OCI-LY7 (cell line): ENCODE measurements at regions not wholly inside any gene's neighbourhood (a gene's known extent, or its start where the extent isn't known, plus 50 kb on each side); places are given as distances from the start of the nearest gene placed in this dataset.

ENCODE experiments used
- BruUV-seq: library from RNA; stranded (reverse); fragments of 400-500 nt; replicated peaks from 2 replicates; lab custom pipeline; 2021; lab: Mats Ljungman, UMichigan
- CTCF ChIA-PET: fragments of 300-600 bp; sonication (Branson Sonifier 250); formaldehyde crosslinking; loops from one replicate; lab custom pipeline; 2022; ENCODE audit warnings: antibody characterized with exemption; ENCODE audit not compliant: unreplicated experiment; lab: Charles Lee
- POLR2A ChIA-PET: fragments of 300-600 bp; sonication (Branson Sonifier 250); formaldehyde crosslinking; loops from one replicate; lab custom pipeline; 2022; ENCODE audit warnings: antibody characterized with exemption; lab: Charles Lee
- DNase-seq: peaks from one replicate; pipeline ENCODE4 v3.0.0-alpha.2; 2015; ENCODE audit warnings: low spot score
- H2AFZ ChIP-seq: fragments of 200-600 bp; sonication (generic), shearing (Covaris generic); 2 replicates; pipeline ENCODE4 v1.6.1; 2014; ENCODE audit warnings: mild to moderate bottlenecking, antibody characterized with exemption, low read length, moderate library complexity
- H3K27ac ChIP-seq: fragments of 200-600 bp; sonication (generic); 2 replicates; pipeline ENCODE4 v1.5.1; 2014; ENCODE audit warnings: mixed run types, low read depth, mild to moderate bottlenecking, moderate library complexity, low read length, inconsistent platforms; ENCODE audit not compliant: poor library complexity, severe bottlenecking
- H3K36me3 ChIP-seq: fragments of 200-600 bp; sonication (generic); 2 replicates; pipeline ENCODE4 v1.6.1; 2014; ENCODE audit warnings: mild to moderate bottlenecking, antibody characterized with exemption, low read length, moderate library complexity, mixed read lengths; ENCODE audit not compliant: insufficient read depth
- H3K4me1 ChIP-seq: fragments of 200-600 bp; sonication (generic); 2 replicates; pipeline ENCODE4 v1.5.1; 2014; ENCODE audit warnings: mild to moderate bottlenecking, low read length; ENCODE audit not compliant: insufficient read depth, poor library complexity, severe bottlenecking
- H3K4me2 ChIP-seq: fragments of 200-600 bp; sonication (generic); 2 replicates; pipeline ENCODE4 v1.6.1; 2014; ENCODE audit warnings: mild to moderate bottlenecking, low read length
- H3K4me3 ChIP-seq: fragments of 200-600 bp; sonication (generic); 2 replicates; pipeline ENCODE4 v1.5.1; 2014; ENCODE audit warnings: mild to moderate bottlenecking, low read depth, low read length; ENCODE audit not compliant: poor library complexity, severe bottlenecking
- H3K79me2 ChIP-seq: fragments of 200-600 bp; sonication (generic); 2 replicates; pipeline ENCODE4 v1.6.1; 2016; ENCODE audit warnings: low read depth, mild to moderate bottlenecking, low read length, moderate library complexity, mixed read lengths; ENCODE audit not compliant: insufficient read depth
- H3K9me2 ChIP-seq: fragments of 200-600 bp; sonication (generic); 2 replicates; pipeline ENCODE4 v1.6.1; 2016; ENCODE audit warnings: mild to moderate bottlenecking, low read length, mixed read lengths; ENCODE audit not compliant: insufficient read depth
- H3K9me3 ChIP-seq: fragments of 200-600 bp; sonication (generic); 2 replicates; pipeline ENCODE4 v1.6.1; 2014; ENCODE audit warnings: mild to moderate bottlenecking, mixed run types, low read length, mixed read lengths
- H4K20me1 ChIP-seq: fragments of 200-600 bp; sonication (generic); 2 replicates; pipeline ENCODE4 v1.6.1; 2014; ENCODE audit warnings: mild to moderate bottlenecking, antibody characterized with exemption, low read length, moderate library complexity, mixed read lengths; ENCODE audit not compliant: insufficient read depth
- EZH2phosphoT487 ChIP-seq: fragments of 200-600 bp; sonication (generic); IDR thresholded peaks from 2 replicates; pipeline ENCODE4 v1.6.1; 2018; ENCODE audit warnings: low read depth, borderline replicate concordance, mild to moderate bottlenecking, mixed run types, antibody characterized with exemption, low read length, moderate library complexity, mixed read lengths
- intact Hi-C: fragments of 100-400 bp; cut with micrococcal nuclease; formaldehyde crosslinking; loops from one replicate; pipeline ENCODE4 v1.10.0; 2022; ENCODE audit not compliant: unreplicated experiment
- TF ChIP-seq, protein P1 (sequence below): fragments of 200-600 bp; sonication (generic); conservative IDR thresholded peaks from 2 replicates; pipeline ENCODE4 v1.5.1; 2014; ENCODE audit warnings: mild to moderate bottlenecking, antibody characterized with exemption, low read length, moderate library complexity, mixed read lengths

DNA sequence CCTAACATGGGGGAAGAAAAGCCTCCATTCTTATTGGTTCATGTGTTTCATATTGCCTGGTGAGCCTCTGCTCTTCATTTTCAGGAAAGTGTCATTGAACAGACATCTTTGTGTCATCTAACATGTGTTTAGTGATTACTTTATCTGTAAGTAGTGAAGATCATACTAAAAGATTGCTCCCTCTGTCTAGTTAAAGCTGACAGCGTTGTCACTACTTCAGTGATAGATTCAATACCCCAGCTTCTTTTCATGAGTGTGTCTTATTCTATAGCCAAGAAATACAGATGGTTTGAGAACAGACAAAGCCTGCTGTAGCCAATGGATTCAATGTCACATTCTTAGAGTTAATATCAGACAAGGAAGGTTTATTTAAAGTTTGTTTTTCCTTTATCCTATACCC, 85.1 kb downstream of the NKX6-1 start:
- H4K20me1 ChIP-seq, result no peaks in the 10 kb centered on the region
- BruUV-seq, result no TSS peak
- H3K9me3 ChIP-seq, result no peaks in the 10 kb centered on the region
- TF ChIP-seq EZH2phosphoT487, result no peak
- TF ChIP-seq, protein P1, sequence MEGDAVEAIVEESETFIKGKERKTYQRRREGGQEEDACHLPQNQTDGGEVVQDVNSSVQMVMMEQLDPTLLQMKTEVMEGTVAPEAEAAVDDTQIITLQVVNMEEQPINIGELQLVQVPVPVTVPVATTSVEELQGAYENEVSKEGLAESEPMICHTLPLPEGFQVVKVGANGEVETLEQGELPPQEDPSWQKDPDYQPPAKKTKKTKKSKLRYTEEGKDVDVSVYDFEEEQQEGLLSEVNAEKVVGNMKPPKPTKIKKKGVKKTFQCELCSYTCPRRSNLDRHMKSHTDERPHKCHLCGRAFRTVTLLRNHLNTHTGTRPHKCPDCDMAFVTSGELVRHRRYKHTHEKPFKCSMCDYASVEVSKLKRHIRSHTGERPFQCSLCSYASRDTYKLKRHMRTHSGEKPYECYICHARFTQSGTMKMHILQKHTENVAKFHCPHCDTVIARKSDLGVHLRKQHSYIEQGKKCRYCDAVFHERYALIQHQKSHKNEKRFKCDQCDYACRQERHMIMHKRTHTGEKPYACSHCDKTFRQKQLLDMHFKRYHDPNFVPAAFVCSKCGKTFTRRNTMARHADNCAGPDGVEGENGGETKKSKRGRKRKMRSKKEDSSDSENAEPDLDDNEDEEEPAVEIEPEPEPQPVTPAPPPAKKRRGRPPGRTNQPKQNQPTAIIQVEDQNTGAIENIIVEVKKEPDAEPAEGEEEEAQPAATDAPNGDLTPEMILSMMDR, result no peak
- no peaks in the 10 kb centered on the region for H3K9me2 ChIP-seq
- no peaks in the 10 kb centered on the region for H3K4me1 ChIP-seq
- H2AFZ ChIP-seq, result no peak overlapping the region
- no peak for DNase-seq
- H3K79me2 ChIP-seq, result no peaks in the 10 kb centered on the region
- intact Hi-C loops, result no loop called here
- H3K36me3 ChIP-seq, result no peaks in the 10 kb centered on the region
- no peak overlapping the region for H3K27ac ChIP-seq
- ChIA-PET POLR2A (no interaction called here), CTCF (no interaction called here)
- no peak overlapping the region for H3K4me2 ChIP-seq
- no peak overlapping the region for H3K4me3 ChIP-seq

DNA sequence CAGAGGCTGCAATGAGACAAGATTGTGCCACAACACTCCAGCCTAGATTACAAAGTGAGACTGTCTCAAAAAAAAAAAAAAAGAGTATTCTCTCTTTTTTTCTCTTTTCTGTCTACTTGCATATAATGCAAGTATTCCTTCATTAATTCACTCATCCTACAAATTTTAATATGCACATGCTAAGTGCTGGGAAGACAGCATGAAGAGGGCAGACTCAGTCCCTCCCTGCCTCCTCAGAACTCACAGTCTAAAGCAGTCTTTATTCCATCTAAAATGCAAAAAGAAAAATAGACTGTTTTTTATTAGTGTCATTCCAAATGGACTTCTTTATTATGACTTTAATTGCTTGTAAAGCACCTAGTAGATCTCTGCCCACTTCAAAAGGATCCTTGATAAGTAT, 85.6 kb downstream of the NKX6-1 start:
- CTCF ChIA-PET, result no interaction called here
- Histone ChIP-seq H3K27ac (no peak overlapping the region), H2AFZ (no peak overlapping the region), H3K4me3 (no peak overlapping the region), H3K4me2 (no peak overlapping the region), H3K79me2 (no peaks in the 10 kb centered on the region), H3K9me3 (no peaks in the 10 kb centered on the region), H3K36me3 (no peaks in the 10 kb centered on the region), H3K4me1 (no peaks in the 10 kb centered on the region), H4K20me1 (no peaks in the 10 kb centered on the region), H3K9me2 (no peaks in the 10 kb centered on the region)
- no TSS peak for BruUV-seq
- intact Hi-C loops, result no loop called here
- TF ChIP-seq EZH2phosphoT487, result no peak
- TF ChIP-seq, protein P1, result no peak
- no peak for DNase-seq
- POLR2A ChIA-PET, result no interaction called here

DNA sequence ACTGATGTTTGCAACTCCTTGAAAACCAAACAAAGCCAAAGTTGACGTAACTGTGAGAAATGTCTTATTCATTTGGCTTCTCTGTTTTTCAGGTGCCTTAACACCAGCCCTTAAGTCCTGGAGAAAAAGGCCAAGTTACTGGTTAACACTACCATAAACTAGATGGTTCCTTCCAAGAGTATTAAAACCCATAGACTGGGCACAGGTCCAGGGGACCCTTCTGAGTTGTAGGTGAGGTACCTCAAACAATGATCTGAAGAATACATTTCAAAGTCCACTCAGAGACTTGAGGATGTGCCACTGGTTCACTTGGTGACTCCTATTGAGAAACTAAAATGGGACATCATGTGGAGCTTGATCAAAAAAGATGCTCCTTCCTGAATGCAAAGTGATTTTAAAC, 87.0 kb downstream of the NKX6-1 start:
- Histone ChIP-seq H3K27ac (no peak overlapping the region), H3K4me2 (no peak overlapping the region), H3K4me3 (no peak overlapping the region), H3K9me2 (no peaks in the 10 kb centered on the region), H4K20me1 (no peaks in the 10 kb centered on the region), H3K9me3 (no peaks in the 10 kb centered on the region), H3K4me1 (no peaks in the 10 kb centered on the region), H3K36me3 (no peaks in the 10 kb centered on the region), H2AFZ (no peak overlapping the region), H3K79me2 (no peaks in the 10 kb centered on the region)
- BruUV-seq, result no TSS peak
- no peak for DNase-seq
- POLR2A ChIA-PET, result interaction anchor here (0.6 kb wide), 1 partner anchor 8 kb away, joined by 3 read pairs; no protein-coding TSS in a partner anchor
- intact Hi-C loops, result no loop called here
- TF ChIP-seq, protein P1, result no peak
- TF ChIP-seq EZH2phosphoT487, result no peak
- CTCF ChIA-PET, result no interaction called here
